Progenitor cell of endocrine pancreas (in vitro differentiated cells): ENCODE measurements at regions not wholly inside any gene's neighbourhood (a gene's known extent, or its start where the extent isn't known, plus 50 kb on each side); places are given as distances from the start of the nearest gene placed in this dataset.

Source experiments
- DNase-seq: peaks from one replicate; pipeline ENCODE4 v3.0.0; 2021; ENCODE audit warnings: low spot score; ENCODE audit not compliant: unreplicated experiment
- H3K27ac Mint-ChIP-seq: 2 replicates; pipeline ENCODE4 v1.8.0; 2021; ENCODE audit warnings: mild to moderate bottlenecking, moderate library complexity, mixed read lengths
- H3K27me3 Mint-ChIP-seq: 2 replicates; pipeline ENCODE4 v1.8.0; 2021; ENCODE audit warnings: mixed read lengths
- H3K36me3 Mint-ChIP-seq: 2 replicates; pipeline ENCODE4 v1.8.0; 2022; ENCODE audit warnings: mixed read lengths; ENCODE audit not compliant: insufficient read depth
- H3K4me1 Mint-ChIP-seq: 2 replicates; pipeline ENCODE4 v1.8.0; 2021; ENCODE audit warnings: low read depth, mixed read lengths
- H3K4me3 Mint-ChIP-seq: 2 replicates; pipeline ENCODE4 v1.8.0; 2021; ENCODE audit warnings: low read depth, mild to moderate bottlenecking, moderate library complexity, mixed read lengths
- H3K9me3 Mint-ChIP-seq: 2 replicates; pipeline ENCODE4 v1.8.0; 2021; ENCODE audit warnings: low read depth, mixed read lengths
- TF ChIP-seq, protein P1 (sequence below): fragments of 200-600 bp; sonication (generic); IDR thresholded peaks from one replicate; pipeline ENCODE4 v1.5.0; 2021; ENCODE audit warnings: antibody characterized with exemption, mild to moderate bottlenecking; ENCODE audit not compliant: unreplicated experiment

DNA sequence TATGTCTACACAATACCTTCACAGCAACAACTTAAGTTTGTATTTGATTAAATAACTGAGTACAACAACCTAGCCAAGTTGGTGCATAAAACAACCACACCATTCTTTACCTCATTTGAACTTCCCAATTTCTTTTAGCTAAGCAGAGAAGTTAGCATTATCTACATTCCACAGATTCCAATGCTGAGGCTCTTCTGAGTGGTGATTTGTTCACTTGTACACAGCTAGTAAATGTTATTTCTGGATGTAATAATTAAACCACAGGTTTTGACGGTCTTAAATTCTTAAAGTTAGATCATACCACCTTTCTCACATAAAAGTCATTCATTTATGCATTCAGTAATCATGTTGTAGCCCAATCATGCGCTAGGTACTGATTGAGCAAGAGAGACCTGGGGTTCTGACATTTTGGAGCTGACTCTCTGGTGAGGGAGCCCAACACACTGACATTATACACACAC is 102.5 kb downstream of the SST start:
- H3K4me1 Mint-ChIP-seq = peaks cover 21% of the 10 kb centered on the region
- no peaks in the 10 kb centered on the region for H3K36me3 Mint-ChIP-seq
- H3K27me3 Mint-ChIP-seq = peaks cover 4% of the 10 kb centered on the region
- DNase-seq = no peak
- H3K27ac Mint-ChIP-seq = peak overlapping the region; percentile 53
- no peaks in the 10 kb centered on the region for H3K9me3 Mint-ChIP-seq
- H3K4me3 Mint-ChIP-seq = no peak overlapping the region
- TF ChIP-seq, protein P1, sequence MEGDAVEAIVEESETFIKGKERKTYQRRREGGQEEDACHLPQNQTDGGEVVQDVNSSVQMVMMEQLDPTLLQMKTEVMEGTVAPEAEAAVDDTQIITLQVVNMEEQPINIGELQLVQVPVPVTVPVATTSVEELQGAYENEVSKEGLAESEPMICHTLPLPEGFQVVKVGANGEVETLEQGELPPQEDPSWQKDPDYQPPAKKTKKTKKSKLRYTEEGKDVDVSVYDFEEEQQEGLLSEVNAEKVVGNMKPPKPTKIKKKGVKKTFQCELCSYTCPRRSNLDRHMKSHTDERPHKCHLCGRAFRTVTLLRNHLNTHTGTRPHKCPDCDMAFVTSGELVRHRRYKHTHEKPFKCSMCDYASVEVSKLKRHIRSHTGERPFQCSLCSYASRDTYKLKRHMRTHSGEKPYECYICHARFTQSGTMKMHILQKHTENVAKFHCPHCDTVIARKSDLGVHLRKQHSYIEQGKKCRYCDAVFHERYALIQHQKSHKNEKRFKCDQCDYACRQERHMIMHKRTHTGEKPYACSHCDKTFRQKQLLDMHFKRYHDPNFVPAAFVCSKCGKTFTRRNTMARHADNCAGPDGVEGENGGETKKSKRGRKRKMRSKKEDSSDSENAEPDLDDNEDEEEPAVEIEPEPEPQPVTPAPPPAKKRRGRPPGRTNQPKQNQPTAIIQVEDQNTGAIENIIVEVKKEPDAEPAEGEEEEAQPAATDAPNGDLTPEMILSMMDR = no peak

DNA sequence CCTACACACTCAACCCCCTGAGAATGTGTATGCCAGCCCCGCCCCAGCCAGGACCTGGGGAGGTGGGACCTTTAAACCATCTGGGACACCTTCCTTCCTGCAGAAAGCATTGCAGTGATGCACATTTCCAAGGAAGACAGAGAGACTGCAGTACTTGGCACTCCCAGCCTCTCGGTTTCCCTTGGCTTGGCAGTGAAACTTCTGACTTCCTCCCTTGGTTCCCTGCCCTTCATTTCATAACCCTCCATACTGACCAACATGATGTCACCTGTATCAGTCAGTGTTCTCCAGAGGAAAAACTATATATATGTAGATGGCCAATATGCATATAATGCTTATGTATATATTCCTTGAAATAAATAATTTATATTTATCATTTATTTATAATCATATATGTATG is 103.2 kb downstream of the SST start:
- DNase-seq = no peak
- Mint-ChIP-seq H3K9me3 (no peaks in the 10 kb centered on the region), H3K4me1 (peaks cover 21% of the 10 kb centered on the region), H3K4me3 (no peak overlapping the region), H3K36me3 (no peaks in the 10 kb centered on the region), H3K27me3 (peaks cover 4% of the 10 kb centered on the region), H3K27ac (no peak overlapping the region)
- TF ChIP-seq, protein P1 = no peak

DNA sequence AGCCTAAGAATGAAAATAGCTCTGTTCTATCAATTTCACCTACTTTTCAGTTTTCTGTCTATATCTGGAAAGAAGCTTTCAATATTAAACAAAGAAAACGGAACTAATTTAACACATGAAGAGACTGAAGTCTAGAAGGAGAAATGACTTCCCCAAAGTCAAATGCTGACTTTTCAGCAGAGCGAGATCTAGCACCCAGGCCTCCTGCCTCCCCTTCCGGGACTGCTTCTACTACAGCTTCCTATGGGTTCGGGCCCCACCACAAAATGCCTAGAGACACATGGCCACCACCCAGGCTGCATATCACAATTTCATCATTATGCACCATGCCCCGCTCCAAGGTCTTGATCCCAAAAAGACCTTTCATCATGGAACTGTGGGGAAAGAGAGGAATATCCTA is 104.5 kb downstream of the SST start:
- DNase-seq = no peak
- Mint-ChIP-seq H3K36me3 (no peaks in the 10 kb centered on the region), H3K27me3 (peaks cover 4% of the 10 kb centered on the region), H3K4me3 (no peak overlapping the region), H3K9me3 (no peaks in the 10 kb centered on the region), H3K27ac (no peak overlapping the region), H3K4me1 (peaks cover 21% of the 10 kb centered on the region)
- TF ChIP-seq, protein P1 = no peak

DNA sequence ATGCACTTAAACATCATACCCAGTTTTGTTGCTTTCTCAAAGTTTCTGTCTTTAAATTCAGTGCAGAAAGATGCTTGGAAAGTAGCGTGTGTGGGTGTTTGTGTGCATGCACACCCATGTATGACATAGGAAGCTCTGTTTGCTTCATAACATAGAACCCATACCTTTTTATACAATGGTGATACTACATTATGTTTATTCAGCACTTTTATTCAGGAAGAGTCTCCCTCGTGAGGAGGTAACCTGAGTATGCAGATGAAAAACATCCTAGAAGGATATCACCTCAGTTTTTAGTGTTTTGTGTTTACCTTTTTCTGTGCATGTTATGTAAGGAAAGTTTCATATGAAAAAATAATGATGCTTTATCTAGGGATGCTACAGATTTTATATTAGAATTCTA is 111.2 kb downstream of the SST start:
- Mint-ChIP-seq H3K4me1 (no peaks in the 10 kb centered on the region), H3K27ac (no peak overlapping the region), H3K36me3 (no peaks in the 10 kb centered on the region), H3K9me3 (no peaks in the 10 kb centered on the region), H3K27me3 (no peaks in the 10 kb centered on the region), H3K4me3 (no peak overlapping the region)
- DNase-seq = no peak
- TF ChIP-seq, protein P1 = no peak

DNA sequence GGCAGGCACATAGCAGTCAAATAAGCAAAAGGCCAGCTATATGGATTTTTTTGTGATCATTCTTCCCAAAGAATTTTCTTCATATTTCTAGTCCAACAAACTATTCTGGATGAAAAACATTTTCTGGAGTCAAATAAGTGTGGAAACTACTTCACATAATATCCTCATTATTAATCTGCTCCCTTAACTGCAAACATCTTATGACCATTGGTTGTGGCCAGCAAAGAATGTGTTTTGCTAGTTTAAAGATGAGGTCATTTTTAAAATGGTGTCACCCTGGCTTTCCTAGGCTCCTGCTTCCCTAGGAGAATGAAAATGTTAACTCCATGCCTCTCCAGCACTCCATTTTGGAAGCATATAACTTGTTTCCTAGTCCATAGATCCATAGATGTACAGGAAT is 118.8 kb downstream of the SST start:
- Mint-ChIP-seq H3K4me1 (peaks cover 5% of the 10 kb centered on the region), H3K4me3 (no peak overlapping the region), H3K27me3 (peaks cover 5% of the 10 kb centered on the region), H3K9me3 (no peaks in the 10 kb centered on the region), H3K36me3 (no peaks in the 10 kb centered on the region), H3K27ac (no peak overlapping the region)
- DNase-seq = no peak
- TF ChIP-seq, protein P1 = no peak
